ENCODE measurements at regions not wholly inside any gene's neighbourhood (a gene's known extent, or its start where the extent isn't known, plus 50 kb on each side); places are given as distances from the start of the nearest gene placed in this dataset.

DNA sequence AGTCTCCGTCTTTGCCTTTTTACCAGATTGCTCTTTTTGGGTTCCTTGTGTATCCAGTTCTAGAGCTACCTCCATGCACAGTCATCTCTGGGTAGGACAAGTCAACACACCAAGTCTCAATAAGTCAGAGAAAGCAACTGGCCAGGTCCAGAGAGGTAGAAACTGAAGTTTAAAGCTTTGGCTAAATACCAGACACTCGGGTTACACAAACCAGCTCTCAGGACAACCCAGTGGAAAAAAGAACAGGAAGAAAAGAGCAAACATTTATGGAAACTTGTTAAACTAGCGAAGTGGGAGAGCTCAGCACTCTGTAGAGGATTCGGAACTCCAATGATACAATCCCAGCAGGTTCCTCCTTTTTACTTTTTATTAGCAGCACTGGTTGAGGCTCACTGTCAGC lies 291.0 kb upstream of the CPEB2 start:
- Histone ChIP-seq H3K9me3 (ENCODE audit: insufficient read depth, low read depth, low read length) (no peaks in the 10 kb centered on the region), H3K9ac (ENCODE audit: low read depth, low read length) (no peak overlapping the region), H3K27me3 (ENCODE audit: insufficient read depth, low read length) (no peaks in the 10 kb centered on the region), H3K4me1 (ENCODE audit: insufficient read depth, low read length) (no peaks in the 10 kb centered on the region), H3K36me3 (ENCODE audit: insufficient read depth, low read depth, low read length) (no peaks in the 10 kb centered on the region), H3K4me3 (ENCODE audit: low read length) (no peak overlapping the region), H3K27ac (ENCODE audit: low read length) (no peak overlapping the region)

DNA sequence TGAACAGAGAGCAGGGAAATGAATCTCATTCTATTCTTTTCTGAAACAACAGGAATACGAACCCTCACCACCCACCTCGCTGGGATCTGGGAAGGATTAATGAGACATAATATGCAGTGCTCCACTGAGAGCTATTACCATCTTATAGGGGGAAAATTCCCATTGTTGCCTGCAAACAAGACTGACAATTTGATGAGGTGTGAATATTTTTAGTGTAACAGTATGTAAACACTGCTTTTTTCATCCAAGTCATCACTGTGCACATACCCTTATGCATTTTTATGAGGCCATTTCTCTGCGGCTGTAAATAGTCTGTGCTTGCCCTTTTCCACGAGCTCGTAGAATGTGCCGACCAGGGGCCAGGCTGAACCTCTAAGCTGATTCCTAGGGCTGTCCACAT lies 285.6 kb upstream of the CPEB2 start:
- Histone ChIP-seq H3K27me3 (ENCODE audit: insufficient read depth, low read length) (no peaks in the 10 kb centered on the region), H3K9me3 (ENCODE audit: insufficient read depth, low read depth, low read length) (no peaks in the 10 kb centered on the region), H3K27ac (ENCODE audit: low read length) (no peak overlapping the region), H3K4me1 (ENCODE audit: insufficient read depth, low read length) (no peaks in the 10 kb centered on the region), H3K4me3 (ENCODE audit: low read length) (no peak overlapping the region), H3K9ac (ENCODE audit: low read depth, low read length) (no peak overlapping the region), H3K36me3 (ENCODE audit: insufficient read depth, low read depth, low read length) (no peaks in the 10 kb centered on the region)

DNA sequence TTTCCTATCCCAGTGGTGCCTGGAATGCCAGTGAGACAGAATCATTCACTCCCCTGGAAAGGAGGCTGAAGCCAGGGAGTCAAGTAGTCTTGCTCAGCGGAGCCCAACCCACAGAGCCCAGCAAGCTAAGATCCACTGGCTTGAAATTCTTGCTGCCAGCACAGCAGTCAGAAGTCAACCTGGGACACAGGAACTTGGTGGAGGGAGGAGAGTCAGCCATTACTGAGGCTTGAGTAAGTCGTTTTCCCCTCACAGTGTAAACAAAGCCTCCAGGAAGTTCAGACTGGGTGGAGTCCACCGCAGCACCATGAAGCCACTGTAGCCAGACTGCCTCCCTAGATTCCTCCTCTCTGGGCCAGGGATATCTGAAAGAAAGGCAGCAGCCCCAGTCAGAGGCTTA lies 283.2 kb upstream of the CPEB2 start:
- no peaks in the 10 kb centered on the region for H3K4me1 ChIP-seq (ENCODE audit: insufficient read depth, low read length)
- no peak overlapping the region for H3K9ac ChIP-seq (ENCODE audit: low read depth, low read length)
- H3K9me3 ChIP-seq (ENCODE audit: insufficient read depth, low read depth, low read length) = no peaks in the 10 kb centered on the region
- H3K27ac ChIP-seq (ENCODE audit: low read length) = no peak overlapping the region
- no peak overlapping the region for H3K4me3 ChIP-seq (ENCODE audit: low read length)
- H3K36me3 ChIP-seq (ENCODE audit: insufficient read depth, low read depth, low read length) = no peaks in the 10 kb centered on the region
- H3K27me3 ChIP-seq (ENCODE audit: insufficient read depth, low read length) = no peaks in the 10 kb centered on the region

DNA sequence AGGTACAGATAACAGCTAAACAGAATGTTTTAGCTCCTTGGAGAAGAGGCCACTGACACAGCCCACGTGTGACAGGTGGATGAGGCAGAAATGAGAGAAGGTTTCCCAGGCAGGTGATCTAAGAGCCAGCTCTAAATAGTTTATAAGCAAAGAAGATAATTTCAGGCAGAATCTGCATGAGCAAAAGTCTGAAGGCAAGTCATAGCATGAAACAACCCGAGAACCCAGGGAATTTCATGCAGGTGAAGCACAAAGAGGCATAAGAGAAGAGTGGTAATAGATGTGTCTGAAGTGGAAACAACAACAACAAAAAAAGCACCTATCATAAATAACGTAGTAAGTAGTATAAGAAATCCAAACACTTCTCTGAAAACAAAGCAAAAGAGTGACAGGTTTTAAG lies 275.8 kb upstream of the CPEB2 start:
- H3K9me3 ChIP-seq (ENCODE audit: insufficient read depth, low read depth, low read length) = no peaks in the 10 kb centered on the region

DNA sequence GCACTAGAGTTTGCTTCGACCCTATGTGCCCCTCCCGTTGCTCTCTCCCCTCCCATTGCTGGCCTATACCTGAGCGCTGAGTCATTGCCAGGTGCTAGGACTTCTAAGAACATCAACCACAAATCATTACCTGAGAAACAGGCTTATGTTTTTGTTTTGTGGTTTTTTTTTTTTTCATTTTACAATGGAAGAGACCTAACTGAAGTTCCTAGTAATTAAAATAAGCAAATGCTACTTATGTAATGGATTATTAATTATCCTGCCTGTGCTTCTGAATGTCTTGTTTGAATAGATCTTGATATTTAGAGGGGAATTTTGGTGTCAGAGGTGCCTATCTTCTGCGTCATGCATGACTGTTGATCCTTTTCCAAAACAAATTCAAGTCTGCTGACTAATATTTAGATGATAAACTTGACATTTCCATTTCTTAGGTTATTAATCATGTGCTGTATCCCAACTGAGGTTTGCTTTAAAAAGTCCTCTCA lies 275.4 kb upstream of the CPEB2 start:
- no peaks in the 10 kb centered on the region for H3K27me3 ChIP-seq (ENCODE audit: insufficient read depth, low read length)
- no peaks in the 10 kb centered on the region for H3K4me1 ChIP-seq (ENCODE audit: insufficient read depth, low read length)
- H3K9me3 ChIP-seq (ENCODE audit: insufficient read depth, low read depth, low read length) = no peaks in the 10 kb centered on the region
- no peak overlapping the region for H3K4me3 ChIP-seq (ENCODE audit: low read length)
- no peak overlapping the region for H3K9ac ChIP-seq (ENCODE audit: low read depth, low read length)
- H3K27ac ChIP-seq (ENCODE audit: low read length) = no peak overlapping the region
- no peaks in the 10 kb centered on the region for H3K36me3 ChIP-seq (ENCODE audit: insufficient read depth, low read depth, low read length)

More for the DNA sequence above, 275.8 kb upstream of the CPEB2 start:
- no peaks in the 10 kb centered on the region for H3K36me3 ChIP-seq (ENCODE audit: insufficient read depth, low read depth, low read length)
- H3K27me3 ChIP-seq (ENCODE audit: insufficient read depth, low read length) = no peaks in the 10 kb centered on the region
- H3K9ac ChIP-seq (ENCODE audit: low read depth, low read length) = no peak overlapping the region
- H3K4me3 ChIP-seq (ENCODE audit: low read length) = no peak overlapping the region
- H3K27ac ChIP-seq (ENCODE audit: low read length) = no peak overlapping the region
- no peaks in the 10 kb centered on the region for H3K4me1 ChIP-seq (ENCODE audit: insufficient read depth, low read length)

DNA sequence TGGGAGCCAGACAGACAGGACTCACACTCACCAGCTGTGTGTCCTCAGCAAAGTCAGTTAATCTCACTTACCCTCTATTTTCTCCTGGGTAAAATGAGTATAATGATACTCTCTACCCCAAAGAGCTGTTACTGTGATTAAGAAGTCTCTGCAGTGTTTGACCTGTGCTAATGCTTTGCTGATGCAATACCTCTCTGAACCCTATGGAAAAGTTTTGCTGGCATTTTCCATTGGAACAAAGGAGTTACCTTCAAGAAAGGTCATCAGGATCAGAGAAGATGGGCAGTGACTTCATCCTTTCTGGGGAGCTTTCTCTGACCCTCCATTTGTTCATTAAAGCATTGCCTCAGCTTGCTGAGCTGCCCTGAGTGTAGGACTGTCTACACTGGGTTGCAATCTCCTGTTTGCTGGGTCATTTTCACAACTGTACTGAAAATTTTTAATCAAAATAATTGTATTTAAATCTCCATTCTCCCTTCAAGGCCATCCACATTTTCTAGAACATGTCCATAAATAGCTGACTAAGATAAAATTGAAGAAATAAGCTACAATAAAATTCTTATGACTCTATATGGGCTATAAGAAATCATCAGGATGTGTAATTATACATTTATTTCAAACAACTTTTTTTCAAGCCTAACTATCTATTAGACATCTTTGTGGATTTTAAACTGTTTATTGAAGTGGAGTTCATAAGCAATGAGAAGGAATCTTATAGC lies 272.8 kb upstream of the CPEB2 start:
- no peaks in the 10 kb centered on the region for H3K4me1 ChIP-seq (ENCODE audit: insufficient read depth, low read length)
- H3K9me3 ChIP-seq (ENCODE audit: insufficient read depth, low read depth, low read length) = no peaks in the 10 kb centered on the region

DNA sequence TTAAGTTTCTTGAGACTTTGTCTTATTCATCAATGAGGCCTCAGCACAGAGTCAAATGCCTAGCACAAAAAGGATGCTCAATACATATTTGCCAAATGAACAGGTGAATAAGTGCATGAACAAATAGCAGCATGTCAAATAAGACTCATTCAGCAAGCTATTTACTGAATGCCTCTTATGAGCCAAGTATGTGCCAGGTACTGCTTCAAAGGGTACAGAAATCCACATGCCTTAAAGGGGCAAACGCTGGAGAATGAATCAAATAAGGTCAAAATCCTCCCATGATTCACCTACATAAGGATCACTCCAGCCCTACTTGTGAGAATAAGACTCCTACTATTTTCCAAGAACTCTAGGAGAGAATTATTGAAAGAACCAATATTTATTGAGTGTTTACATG lies 260.2 kb upstream of the CPEB2 start:
- Histone ChIP-seq H3K4me3 (ENCODE audit: low read length) (no peak overlapping the region), H3K4me1 (ENCODE audit: insufficient read depth, low read length) (peaks cover 11% of the 10 kb centered on the region; the same call in 1 of the 2 replicates), H3K9me3 (ENCODE audit: insufficient read depth, low read depth, low read length) (no peaks in the 10 kb centered on the region), H3K27ac (ENCODE audit: low read length) (no peak overlapping the region), H3K36me3 (ENCODE audit: insufficient read depth, low read depth, low read length) (no peaks in the 10 kb centered on the region), H3K9ac (ENCODE audit: low read depth, low read length) (no peak overlapping the region), H3K27me3 (ENCODE audit: insufficient read depth, low read length) (no peaks in the 10 kb centered on the region)

More for the DNA sequence above, 272.8 kb upstream of the CPEB2 start:
- Histone ChIP-seq H3K4me3 (ENCODE audit: low read length) (no peak overlapping the region), H3K27ac (ENCODE audit: low read length) (no peak overlapping the region), H3K36me3 (ENCODE audit: insufficient read depth, low read depth, low read length) (no peaks in the 10 kb centered on the region), H3K27me3 (ENCODE audit: insufficient read depth, low read length) (no peaks in the 10 kb centered on the region), H3K9ac (ENCODE audit: low read depth, low read length) (no peak overlapping the region; the same call in 1 of the 2 replicates)

DNA sequence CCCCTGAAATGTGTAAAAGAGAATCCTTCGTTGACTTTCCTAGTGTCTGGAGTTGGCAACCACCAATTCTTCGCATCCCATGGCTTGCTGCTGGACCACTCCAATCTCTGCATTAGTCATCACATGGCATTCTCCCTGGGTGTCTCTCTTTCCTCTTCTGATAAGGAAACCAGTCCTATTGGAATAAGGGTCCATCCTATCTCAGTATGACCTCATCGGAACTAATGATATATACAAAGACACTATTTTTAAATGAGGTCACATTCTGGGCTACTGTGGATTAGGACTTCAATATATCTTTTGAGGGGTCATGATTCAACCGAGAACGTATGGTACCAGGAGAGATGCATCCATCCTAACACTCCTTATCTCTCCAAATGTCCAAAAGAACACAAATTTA lies 259.1 kb upstream of the CPEB2 start:
- peaks cover 11% of the 10 kb centered on the region; the same call in 1 of the 2 replicates for H3K4me1 ChIP-seq (ENCODE audit: insufficient read depth, low read length)
- H3K4me3 ChIP-seq (ENCODE audit: low read length) = no peak overlapping the region
- no peaks in the 10 kb centered on the region for H3K9me3 ChIP-seq (ENCODE audit: insufficient read depth, low read depth, low read length)
- no peak overlapping the region for H3K9ac ChIP-seq (ENCODE audit: low read depth, low read length)
- H3K27ac ChIP-seq (ENCODE audit: low read length) = no peak overlapping the region
- no peaks in the 10 kb centered on the region for H3K36me3 ChIP-seq (ENCODE audit: insufficient read depth, low read depth, low read length)
- H3K27me3 ChIP-seq (ENCODE audit: insufficient read depth, low read length) = no peaks in the 10 kb centered on the region

DNA sequence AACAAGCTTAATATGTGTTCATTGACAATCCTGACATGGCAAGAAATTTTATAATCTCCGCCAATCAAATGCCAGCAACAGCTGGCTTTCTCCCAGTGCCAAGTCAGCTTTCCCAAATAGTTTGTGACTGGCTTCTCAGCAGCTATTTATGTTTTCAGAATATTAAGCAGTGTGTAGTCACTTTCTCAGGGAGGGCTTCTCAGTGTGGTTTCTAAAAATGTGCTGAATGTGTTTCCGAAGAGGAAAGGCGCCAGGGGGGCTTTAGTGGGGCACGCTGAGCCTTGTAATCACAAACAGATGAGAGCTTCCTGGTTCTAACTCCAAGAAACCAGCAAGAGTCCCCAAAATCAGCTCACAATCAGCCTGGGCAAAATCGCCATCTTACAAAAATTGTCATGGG lies 258.7 kb upstream of the CPEB2 start:
- H3K36me3 ChIP-seq (ENCODE audit: insufficient read depth, low read depth, low read length) = no peaks in the 10 kb centered on the region
- H3K9ac ChIP-seq (ENCODE audit: low read depth, low read length) = no peak overlapping the region
- H3K4me3 ChIP-seq (ENCODE audit: low read length) = no peak overlapping the region
- H3K27me3 ChIP-seq (ENCODE audit: insufficient read depth, low read length) = no peaks in the 10 kb centered on the region
- no peaks in the 10 kb centered on the region for H3K9me3 ChIP-seq (ENCODE audit: insufficient read depth, low read depth, low read length)
- H3K27ac ChIP-seq (ENCODE audit: low read length) = no peak overlapping the region
- H3K4me1 ChIP-seq (ENCODE audit: insufficient read depth, low read length) = peaks cover 14% of the 10 kb centered on the region; the same call in 1 of the 2 replicates

DNA sequence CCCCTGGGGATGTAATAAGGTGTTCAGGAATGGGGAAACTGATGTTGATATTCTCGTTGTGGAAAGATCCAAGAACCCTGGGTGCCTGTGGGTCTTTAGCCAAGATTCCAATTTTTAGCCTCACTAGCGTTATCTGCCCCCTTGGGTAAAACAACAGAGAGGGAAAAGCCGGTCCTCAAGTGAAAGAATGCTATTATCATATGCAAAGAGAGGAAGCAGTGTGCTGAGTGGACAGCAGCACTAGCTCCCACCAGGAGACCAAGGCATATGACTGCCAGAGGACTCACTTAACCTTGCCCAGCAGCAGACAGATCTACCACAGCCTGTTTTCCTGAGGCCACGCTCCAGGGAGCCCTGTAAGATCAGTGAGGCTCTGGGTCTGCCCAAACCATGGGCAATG lies 257.9 kb upstream of the CPEB2 start:
- Histone ChIP-seq H3K9me3 (ENCODE audit: insufficient read depth, low read depth, low read length) (no peaks in the 10 kb centered on the region), H3K9ac (ENCODE audit: low read depth, low read length) (no peak overlapping the region), H3K27me3 (ENCODE audit: insufficient read depth, low read length) (no peaks in the 10 kb centered on the region), H3K4me3 (ENCODE audit: low read length) (no peak overlapping the region), H3K27ac (ENCODE audit: low read length) (no peak overlapping the region), H3K36me3 (ENCODE audit: insufficient read depth, low read depth, low read length) (no peaks in the 10 kb centered on the region), H3K4me1 (ENCODE audit: insufficient read depth, low read length) (peaks cover 14% of the 10 kb centered on the region; the same call in 1 of the 2 replicates)

DNA sequence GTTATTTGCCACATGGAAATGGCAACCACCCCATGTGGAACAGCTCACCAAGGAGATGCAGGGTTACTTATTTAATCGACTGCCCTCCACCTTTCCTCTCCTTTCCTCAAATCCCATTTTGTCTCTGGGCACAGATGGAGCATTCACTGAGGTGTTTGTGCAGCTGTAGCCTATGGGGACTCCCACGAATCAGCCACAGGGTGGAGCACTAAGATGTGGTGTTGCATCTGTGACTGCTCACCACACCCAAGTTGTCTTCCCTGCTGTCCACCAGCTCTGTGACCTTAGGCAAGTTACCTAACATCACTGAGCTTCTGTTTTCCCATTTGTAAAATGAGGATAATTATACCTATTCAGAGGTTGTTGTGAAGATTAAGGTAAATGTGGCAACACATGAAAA lies 252.4 kb upstream of the CPEB2 start:
- H3K9ac ChIP-seq (ENCODE audit: low read depth, low read length) = no peak overlapping the region
- no peak overlapping the region for H3K27ac ChIP-seq (ENCODE audit: low read length)
- H3K36me3 ChIP-seq (ENCODE audit: insufficient read depth, low read depth, low read length) = no peaks in the 10 kb centered on the region
- peaks cover 37% of the 10 kb centered on the region for H3K9me3 ChIP-seq (ENCODE audit: insufficient read depth, low read depth, low read length)
- no peak overlapping the region for H3K4me3 ChIP-seq (ENCODE audit: low read length)
- H3K4me1 ChIP-seq (ENCODE audit: insufficient read depth, low read length) = peaks cover 4% of the 10 kb centered on the region; the same call in 1 of the 2 replicates
- H3K27me3 ChIP-seq (ENCODE audit: insufficient read depth, low read length) = no peaks in the 10 kb centered on the region

DNA sequence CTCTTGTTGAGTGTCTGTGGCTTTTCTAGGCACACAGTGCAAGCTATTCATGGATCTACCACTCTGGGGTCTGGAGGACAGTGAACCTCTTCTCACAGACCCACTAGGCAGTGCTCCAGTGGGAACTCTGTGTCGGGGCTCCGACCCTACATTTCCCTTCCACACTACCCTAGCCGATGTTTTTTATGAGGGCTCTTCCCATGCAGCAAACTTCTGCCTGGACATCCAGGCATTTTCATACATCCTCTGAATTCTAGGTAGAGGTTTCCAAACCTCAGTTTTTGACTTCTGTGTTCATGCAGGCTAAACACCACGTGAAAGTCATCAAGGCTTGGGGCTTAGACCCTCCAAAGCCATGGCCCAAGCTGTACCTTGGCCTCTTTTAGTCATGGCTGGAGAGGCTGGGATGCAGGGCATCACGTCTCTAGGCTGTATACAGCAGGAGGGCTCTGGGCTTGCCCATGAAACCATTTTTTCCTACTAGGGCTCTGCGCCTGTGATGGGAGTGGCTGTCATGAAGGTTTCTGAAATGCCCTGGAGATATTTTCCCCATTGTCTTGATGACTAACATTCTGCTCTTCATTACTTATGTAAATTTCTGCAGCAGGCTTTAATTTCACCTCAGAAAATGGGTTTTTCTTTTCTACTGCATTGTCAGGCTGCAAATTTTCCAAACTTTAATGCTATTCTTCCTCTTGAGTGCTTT lies 249.8 kb upstream of the CPEB2 start:
- Histone ChIP-seq H3K4me1 (ENCODE audit: insufficient read depth, low read length) (0 out of 2 replicates have a peak, but pooled peaks cover 4% of the 10 kb centered on the region), H3K9ac (ENCODE audit: low read depth, low read length) (no peak overlapping the region), H3K4me3 (ENCODE audit: low read length) (no peak overlapping the region), H3K9me3 (ENCODE audit: insufficient read depth, low read depth, low read length) (peaks cover 37% of the 10 kb centered on the region), H3K36me3 (ENCODE audit: insufficient read depth, low read depth, low read length) (no peaks in the 10 kb centered on the region), H3K27me3 (ENCODE audit: insufficient read depth, low read length) (no peaks in the 10 kb centered on the region), H3K27ac (ENCODE audit: low read length) (no peak overlapping the region)
